Activated CD8-positive, alpha-beta memory T cell treated with anti-CD3 and anti-CD28 coated beads for 36 hours (primary cell): ENCODE measurements at regions not wholly inside any gene's neighbourhood (a gene's known extent, or its start where the extent isn't known, plus 50 kb on each side); places are given as distances from the start of the nearest gene placed in this dataset.
"Not testable (repeated sequence)": the region's sequence is repeated elsewhere in the genome, so short reads cannot be mapped to it uniquely, and the experiment has no call there.

Experiments
- CTCF ChIA-PET: fragments of 350-600 bp; sonication (Branson Sonifier 250); formaldehyde crosslinking; loops from one replicate; lab custom pipeline; 2021; ENCODE audit warnings: antibody characterized with exemption; lab: Charles Lee
- POLR2A ChIA-PET: fragments of 350-600 bp; sonication (Branson Sonifier 250); formaldehyde crosslinking; loops from one replicate; lab custom pipeline; 2021; ENCODE audit warnings: antibody characterized with exemption; lab: Charles Lee

DNA sequence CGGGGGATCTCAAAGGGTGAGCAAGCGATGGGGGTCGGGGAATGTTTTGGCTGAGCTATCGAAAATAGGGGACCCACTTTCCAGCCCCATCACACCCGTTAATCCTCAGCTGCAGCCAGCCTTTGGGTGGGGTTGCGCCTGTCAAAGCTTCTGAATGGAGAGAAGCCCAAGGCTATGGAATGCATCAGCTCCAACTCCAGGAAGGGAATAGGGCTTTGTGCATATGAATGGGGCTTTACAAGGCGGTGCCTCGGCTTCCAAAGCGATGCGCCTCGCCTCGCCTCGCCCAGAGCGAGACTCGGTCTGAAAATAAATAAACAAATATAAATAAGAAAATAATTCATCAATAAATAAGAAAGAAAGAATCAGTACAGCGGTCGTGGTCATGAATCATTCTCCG, 751.4 kb upstream of the DEFB115 start:
- CTCF ChIA-PET: no interaction called here

DNA sequence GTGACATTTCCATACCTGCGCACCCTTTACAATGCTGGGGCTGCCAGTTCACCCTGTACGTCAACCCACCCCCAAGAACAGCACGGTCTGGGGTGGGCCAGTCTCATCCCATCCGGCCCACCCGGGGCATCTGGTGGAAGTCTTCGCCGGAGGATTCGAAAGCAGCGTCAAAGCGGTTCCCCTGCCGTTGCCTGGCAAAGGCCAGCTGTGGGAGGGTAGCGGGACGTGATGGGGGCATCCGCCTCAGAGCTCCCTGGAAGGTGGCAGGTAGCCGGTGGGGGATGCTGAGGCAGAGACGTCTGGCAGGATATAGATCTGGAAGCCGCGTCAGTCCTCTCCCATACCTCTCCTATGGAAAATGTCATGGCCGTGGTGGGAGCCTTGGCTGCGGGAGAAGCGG, 749.1 kb upstream of the DEFB115 start:
- POLR2A ChIA-PET, CTCF ChIA-PET: not testable (repeated sequence)

More for the DNA sequence above, 751.4 kb upstream of the DEFB115 start:
- POLR2A ChIA-PET: no interaction called here

DNA sequence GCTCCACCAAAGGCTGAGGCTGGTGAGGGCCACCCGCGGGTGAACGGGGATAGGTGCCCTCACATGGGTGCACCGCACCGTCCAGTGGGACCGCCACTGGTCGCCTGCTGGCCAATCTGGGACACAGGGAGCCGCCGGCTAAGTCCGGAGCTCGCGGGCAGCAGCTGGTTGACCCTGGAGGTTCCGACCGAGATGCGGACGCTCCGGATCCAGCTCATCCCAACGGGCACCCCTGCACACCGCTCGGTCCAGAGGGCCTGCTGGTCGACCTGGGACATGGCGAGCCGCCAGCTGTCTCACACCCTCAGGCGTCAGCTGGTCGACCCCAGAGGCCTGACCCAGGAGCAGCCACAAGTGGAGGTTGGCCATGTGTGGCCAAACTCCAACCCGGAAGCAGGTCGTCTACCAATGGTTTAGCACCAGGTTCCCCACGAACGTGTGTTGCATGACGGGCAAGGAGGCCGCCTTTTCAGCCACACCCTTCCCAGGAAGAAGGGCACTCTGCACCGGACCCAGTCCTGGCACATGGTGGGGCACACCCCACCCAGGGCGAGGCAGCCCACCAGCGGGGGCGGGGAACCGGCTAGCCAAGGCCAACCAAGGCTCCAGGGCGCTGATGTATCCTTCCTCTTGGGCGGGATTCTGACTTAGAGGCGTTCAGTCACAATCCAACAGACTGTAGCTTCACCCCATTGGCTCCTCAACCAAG, 746.0 kb upstream of the DEFB115 start:
- CTCF ChIA-PET: no interaction called here

GRCh38 chr20:30513050-30513628, 744.3 kb upstream of the DEFB115 start:
- CTCF ChIA-PET: no interaction called here
- POLR2A ChIA-PET: no interaction called here

More for the DNA sequence above, 746.0 kb upstream of the DEFB115 start:
- POLR2A ChIA-PET: no interaction called here

GRCh38 chr20:30515915-30516314, 741.5 kb upstream of the DEFB115 start:
- CTCF ChIA-PET, POLR2A ChIA-PET: not testable (repeated sequence)

GRCh38 chr20:30518906-30519305, 738.6 kb upstream of the DEFB115 start:
- POLR2A ChIA-PET, CTCF ChIA-PET: not testable (repeated sequence)

GRCh38 chr20:30521686-30522415, 735.6 kb upstream of the DEFB115 start:
- POLR2A ChIA-PET, CTCF ChIA-PET: not testable (repeated sequence)

- POLR2A ChIA-PET, CTCF ChIA-PET: not testable (repeated sequence)
These were observed 733.3 kb upstream of the DEFB115 start for GRCh38 chr20:30524155-30524554.

- CTCF ChIA-PET, POLR2A ChIA-PET: not testable (repeated sequence)
These were observed 732.7 kb upstream of the DEFB115 start for GRCh38 chr20:30524761-30525160.

DNA sequence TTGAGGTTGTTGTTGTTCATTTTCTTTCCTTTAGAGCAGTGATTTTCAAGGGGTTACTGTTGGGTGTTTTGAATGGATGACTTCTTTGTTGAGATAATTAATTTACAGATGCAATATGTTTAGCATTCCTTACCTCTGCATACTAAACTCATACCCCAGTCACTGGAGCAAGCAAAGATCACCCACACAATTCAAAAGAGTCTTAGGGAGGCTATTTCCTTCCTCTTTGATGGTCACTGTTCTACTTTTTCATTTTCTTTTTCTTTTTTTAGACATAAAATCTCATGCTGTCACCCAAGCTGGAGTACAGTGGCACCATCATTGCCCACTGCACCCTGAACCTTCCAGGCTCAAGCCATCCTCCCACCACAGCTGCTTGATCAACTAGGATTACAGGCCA, 723.8 kb upstream of the DEFB115 start:
- CTCF ChIA-PET, POLR2A ChIA-PET: not testable (repeated sequence)

DNA sequence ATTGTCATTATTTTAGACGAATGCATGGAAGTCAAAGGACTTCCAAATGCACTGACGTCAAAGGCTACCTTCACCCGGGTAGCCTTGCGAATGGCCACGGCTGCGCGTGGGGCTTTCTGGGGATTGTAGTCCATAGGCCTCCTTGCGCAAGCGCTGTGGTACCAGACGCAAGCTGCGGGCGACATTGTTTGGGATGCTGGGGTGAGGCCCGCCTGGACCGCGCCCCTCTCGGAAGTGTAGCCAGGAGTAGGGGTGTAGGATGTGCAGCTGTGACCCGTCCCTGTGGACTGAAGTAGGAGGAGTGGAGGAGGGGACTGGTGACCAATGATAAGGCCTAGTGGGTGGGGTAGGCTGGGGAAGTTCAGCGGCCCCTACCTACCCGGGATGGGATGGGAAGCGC, 720.0 kb upstream of the DEFB115 start:
- POLR2A ChIA-PET, CTCF ChIA-PET: not testable (repeated sequence)

DNA sequence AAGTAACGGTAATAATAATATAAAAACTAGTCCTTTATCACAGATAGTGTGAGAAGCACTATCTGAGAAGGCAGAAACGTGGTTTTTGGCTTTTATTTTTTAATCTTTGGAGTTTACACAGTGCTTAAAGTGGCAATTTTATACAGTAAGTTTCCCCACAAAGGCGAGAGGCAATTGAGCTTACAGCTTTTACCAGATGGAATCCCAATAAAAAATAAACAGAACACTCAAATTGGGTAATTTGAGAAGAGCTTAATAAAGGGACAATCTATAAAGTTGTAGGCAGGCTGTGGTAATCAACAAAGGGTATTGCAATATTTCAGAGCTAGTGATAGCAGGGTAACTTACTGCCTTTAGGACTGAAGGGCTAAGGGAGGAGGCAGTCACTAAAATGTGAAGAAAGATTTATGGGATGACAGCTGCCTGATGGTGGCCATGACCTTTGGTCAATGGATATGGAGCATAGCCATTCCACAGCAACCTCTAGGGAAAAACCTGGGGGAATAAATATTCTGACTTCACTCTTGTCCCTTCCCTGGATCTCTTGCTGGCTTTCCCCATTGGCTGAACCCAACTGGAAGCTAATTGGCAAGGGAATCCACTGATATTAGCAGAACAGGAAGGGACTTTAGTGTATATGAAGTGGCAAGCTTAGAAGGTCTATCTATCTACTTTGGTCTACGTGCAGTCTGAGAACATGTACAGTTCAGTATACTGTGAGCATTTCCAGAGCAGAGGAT, 717.0 kb upstream of the DEFB115 start:
- CTCF ChIA-PET, POLR2A ChIA-PET: not testable (repeated sequence)

- CTCF ChIA-PET, POLR2A ChIA-PET: not testable (repeated sequence)
These were observed 706.2 kb upstream of the DEFB115 start for GRCh38 chr20:30551236-30551635.

DNA sequence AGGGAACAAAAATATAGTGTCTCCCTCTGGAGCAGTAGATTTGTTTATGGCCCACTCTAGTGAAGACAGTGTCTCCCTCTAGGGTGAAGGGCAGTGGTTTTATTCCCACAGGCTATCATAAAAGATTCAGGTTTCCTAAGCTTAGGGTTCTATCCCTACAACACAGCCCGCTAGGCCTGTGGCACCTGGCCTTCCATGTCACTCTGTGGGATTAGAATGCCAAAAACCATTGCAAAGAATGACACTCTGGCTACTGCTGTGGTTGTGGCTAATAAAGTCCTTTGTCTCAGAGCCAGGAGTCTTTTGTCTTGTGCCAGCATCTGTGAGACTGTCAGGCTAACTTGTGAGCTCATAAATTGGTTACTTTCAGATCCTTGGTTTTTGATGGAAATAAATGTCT, 700.7 kb upstream of the DEFB115 start:
- CTCF ChIA-PET, POLR2A ChIA-PET: not testable (repeated sequence)

DNA sequence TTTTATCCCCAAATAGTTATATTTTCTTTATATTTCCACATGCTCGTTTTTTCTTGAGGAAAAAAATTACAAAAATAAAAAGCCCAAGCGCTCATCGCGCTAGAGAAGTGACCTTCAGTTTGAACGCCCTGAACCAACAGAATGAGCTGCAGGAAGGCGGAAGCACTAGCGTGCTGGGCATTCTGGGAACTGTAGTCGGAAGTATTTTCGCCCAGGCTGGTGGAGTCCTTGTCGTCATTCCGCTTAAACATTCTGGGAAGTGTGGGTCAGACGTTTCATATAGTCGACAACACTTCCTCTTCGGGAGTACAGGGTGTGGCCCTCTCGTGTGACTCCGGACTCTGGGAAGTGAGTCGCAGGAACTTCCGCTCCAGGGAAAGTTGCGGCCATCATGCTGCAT, 692.4 kb upstream of the DEFB115 start:
- POLR2A ChIA-PET, CTCF ChIA-PET: not testable (repeated sequence)

- POLR2A ChIA-PET, CTCF ChIA-PET: not testable (repeated sequence)
These were observed 687.6 kb upstream of the DEFB115 start for GRCh38 chr20:30569867-30570266.

GRCh38 chr20:30570622-30571021, 686.8 kb upstream of the DEFB115 start:
- CTCF ChIA-PET, POLR2A ChIA-PET: not testable (repeated sequence)

DNA sequence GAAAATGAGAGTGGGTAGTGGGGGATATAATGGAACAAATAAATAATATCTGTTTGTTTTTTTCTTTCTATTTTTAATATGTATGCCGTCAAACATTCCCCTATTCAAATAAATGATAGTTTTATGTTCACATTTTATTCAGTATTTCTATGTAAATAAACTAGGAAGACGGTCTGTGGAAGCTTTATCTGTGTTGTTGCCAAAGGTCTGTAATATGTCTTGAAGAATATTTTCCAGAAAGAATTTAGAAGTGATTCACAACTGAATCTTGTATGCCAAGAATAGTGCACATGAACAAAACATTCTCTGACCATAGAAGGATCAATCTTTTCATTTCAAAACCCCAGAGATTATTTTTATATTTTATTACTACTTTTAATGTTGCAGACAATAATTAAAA, 683.1 kb upstream of the DEFB115 start:
- POLR2A ChIA-PET, CTCF ChIA-PET: not testable (repeated sequence)

- CTCF ChIA-PET, POLR2A ChIA-PET: not testable (repeated sequence)
These were observed 678.4 kb upstream of the DEFB115 start for GRCh38 chr20:30579069-30579468.

DNA sequence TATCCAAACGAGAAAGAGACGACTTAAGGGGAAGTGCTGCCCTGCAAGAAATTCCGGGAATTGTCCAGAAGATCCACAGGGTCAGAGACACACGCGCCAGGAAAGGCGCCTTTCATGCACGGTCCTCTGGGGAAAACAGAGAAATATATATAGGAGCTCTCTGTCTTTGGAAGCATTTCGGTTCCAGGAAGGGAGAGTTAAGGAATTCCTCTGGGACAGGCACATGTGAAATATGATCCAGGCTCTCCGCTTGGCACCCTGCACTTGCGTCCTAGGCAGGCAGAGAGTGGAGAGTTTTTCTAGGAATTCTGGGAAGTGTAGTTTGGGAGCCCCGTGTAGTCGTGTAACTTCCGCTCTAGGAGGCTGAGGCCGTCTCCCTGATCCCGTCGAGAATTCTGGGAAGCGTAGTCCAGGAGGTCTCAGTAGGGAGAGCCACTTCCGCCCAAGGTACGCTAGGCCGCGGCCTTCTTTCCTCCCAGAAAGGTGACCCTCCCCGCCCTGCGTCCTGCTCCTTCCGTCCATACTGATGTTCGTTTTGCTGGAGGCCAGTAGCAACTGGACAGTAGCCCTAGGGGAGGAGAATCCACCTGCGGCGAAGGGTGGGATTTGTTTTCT, 677.5 kb upstream of the DEFB115 start:
- POLR2A ChIA-PET, CTCF ChIA-PET: not testable (repeated sequence)
